ENCODE measurements at regions not wholly inside any gene's neighbourhood (a gene's known extent, or its start where the extent isn't known, plus 50 kb on each side); places are given as distances from the start of the nearest gene placed in this dataset.

DNA sequence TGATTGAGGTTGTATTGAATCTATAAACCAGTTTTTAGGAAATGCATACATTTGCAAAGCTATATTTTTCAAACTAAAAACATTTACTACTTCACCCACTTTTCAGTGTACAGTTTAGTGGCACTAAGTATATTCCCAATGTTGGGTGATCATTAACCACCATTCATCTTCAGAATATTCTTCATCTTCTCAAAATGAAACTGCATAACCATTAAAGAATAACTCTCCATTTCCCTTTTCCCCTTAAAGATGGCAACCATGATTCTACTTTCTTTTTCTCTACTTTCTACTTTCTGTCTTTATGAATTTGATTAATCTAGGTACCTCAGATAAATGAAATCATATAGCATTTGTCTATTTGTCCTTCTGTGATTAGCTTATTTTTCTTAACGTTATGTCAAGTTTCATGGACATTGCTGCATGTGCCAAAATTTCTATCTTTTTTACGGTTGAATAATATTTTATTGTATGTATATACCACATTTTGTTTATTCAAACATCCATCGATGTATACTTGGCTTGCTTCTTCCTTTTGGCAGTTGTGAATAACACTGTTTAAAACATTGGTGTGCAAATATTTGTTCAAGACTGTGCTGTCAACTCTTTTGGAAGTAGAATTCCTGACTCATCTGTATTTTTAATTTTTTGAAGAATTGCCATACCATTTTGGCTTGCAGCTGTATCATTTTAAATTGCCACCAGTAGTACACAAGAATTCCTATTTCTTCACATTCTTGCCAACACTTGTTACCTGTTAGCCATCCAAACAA, 104.9 kb downstream of the RPRM start:
- no peak for TF ChIP-seq CTCF (conservative IDR thresholded peaks at IDR 0.05; ENCODE audit: low read depth, low read length)
- no peak overlapping the region for H3K4me3 ChIP-seq (ENCODE audit: low read depth, low read length)
- no peak for DNase-seq (ENCODE audit: low read depth)

DNA sequence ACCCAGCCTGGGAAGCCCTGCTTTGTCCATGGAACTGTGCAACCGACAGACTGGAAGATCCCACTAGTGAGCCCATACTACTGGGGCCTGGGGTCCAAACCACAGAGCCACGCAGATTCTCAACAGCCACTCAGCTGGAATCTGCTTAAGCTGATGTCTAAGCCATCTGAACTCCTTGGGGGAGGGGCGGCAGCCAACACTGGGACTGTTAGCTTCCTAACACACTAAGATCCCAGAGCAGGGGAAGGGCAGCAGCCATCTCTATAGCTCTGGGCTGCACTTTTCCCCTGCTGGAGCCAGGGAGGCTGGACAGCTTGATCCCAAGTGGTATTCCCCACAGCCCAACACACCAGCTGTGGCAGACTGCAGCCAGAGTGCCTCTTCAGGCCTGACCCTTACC, 118.3 kb downstream of the RPRM start:
- H3K4me3 ChIP-seq (ENCODE audit: low read depth, low read length), result no peak overlapping the region
- no peak for TF ChIP-seq CTCF (conservative IDR thresholded peaks at IDR 0.05; ENCODE audit: low read depth, low read length)
- no peak for DNase-seq (ENCODE audit: low read depth)

DNA sequence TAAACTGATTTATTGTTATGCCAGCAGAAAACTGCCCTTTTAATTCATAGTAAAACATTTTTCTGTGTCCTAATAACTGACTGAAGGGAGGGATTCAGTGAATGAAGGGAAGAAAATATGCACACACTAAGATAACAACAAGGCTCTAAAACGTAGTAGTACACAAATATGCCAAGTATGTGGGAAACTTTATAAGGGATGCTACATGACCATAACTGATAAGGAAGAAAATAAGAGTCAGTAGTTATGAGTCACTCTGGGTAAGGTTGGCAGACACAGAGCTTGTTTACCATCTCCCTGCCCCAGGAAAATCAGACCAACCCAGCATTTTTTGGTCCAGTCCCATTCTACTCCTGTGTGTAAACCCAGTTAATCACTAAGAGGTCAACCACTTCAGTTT, 124.2 kb downstream of the RPRM start:
- DNase-seq (ENCODE audit: low read depth), result no peak
- TF ChIP-seq CTCF (conservative IDR thresholded peaks at IDR 0.05; ENCODE audit: low read depth, low read length), result no peak
- no peak overlapping the region for H3K4me3 ChIP-seq (ENCODE audit: low read depth, low read length)

- TF ChIP-seq CTCF (conservative IDR thresholded peaks at IDR 0.05; ENCODE audit: low read depth, low read length), result no peak
- H3K4me3 ChIP-seq (ENCODE audit: low read depth, low read length), result no peak overlapping the region
- no peak for DNase-seq (ENCODE audit: low read depth)
These were observed 129.0 kb downstream of the RPRM start for GRCh38 chr2:153349603-153350002.

DNA sequence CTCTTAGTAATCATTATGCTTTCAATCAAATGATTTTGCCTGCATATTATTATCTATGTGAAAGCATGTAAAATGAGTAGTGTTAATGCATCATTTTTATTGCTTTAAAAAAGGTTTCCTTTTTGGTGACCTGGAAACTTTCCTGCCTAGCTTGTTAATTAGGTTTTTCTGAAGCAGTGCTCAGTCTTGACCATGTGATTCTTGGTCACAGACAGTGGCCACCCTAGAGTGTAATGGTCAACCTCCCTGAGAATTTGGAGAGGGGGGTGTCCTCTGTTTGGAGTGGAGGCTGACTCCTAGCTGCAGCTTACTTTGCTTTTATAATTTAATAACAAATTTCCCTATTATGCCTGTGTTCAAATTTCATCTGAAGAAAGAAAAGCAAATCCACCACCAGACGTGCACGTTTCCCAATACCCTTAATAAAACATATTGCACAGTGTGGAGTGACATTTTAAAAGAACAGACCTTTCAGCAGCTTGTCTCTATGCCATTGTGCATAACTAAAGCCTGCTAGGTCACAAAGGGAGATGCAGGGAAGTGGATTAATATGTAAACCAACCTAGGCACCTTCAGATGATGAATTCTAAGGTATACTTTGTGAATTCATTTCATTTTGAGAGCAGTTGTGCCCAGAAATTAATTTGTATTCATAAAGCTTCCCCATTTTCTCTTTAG, 130.6 kb downstream of the RPRM start:
- no peak for DNase-seq (ENCODE audit: low read depth)
- H3K4me3 ChIP-seq (ENCODE audit: low read depth, low read length), result no peak overlapping the region
- no peak for TF ChIP-seq CTCF (conservative IDR thresholded peaks at IDR 0.05; ENCODE audit: low read depth, low read length)

DNA sequence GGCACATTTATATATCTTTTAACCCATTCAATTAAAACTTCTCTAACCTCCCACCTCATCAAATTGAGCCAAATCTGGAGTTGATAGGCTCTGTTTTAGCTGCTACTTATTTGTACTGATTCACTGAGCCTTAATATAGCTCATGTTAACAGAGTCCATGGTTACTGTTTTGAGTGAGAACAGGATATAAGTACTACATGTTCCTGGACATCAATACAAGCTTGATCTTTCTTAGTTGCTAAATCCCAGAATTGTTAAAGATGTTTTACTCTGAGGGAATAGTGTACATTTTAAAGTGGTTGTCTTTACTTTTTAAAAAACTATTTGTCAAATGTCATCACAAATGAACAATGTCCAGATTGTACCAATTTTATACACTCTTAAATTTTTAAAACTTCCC, 157.7 kb downstream of the RPRM start:
- DNase-seq (ENCODE audit: low read depth), result no peak
- no peak for TF ChIP-seq CTCF (conservative IDR thresholded peaks at IDR 0.05; ENCODE audit: low read depth, low read length)
- H3K4me3 ChIP-seq (ENCODE audit: low read depth, low read length), result no peak overlapping the region

DNA sequence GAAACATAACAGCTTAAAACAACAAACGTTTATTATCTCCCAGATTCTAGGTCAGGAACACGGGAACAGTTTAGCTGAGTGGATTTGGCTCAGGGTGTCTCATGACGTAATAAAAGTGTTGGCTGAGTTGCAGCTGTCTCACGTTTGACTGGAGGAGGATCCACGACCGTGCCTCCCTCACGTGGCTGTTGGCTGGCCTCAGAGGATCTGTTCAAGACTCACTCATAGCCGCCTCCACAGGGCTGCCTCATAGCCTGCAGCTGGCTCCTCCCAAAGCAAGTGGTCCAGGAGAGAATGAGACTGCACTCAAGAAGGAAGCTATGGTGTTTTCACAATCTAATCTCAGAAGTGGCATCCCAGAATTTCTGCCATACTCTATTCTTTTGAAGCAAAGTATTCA, 167.1 kb downstream of the RPRM start:
- no peak for TF ChIP-seq CTCF (conservative IDR thresholded peaks at IDR 0.05; ENCODE audit: low read depth, low read length)
- H3K4me3 ChIP-seq (ENCODE audit: low read depth, low read length), result no peak overlapping the region
- no peak for DNase-seq (ENCODE audit: low read depth)

Data from choroid plexus epithelial cell (primary cell).